GM12878 (cell line): ENCODE measurements at regions not wholly inside any gene's neighbourhood (a gene's known extent, or its start where the extent isn't known, plus 50 kb on each side); places are given as distances from the start of the nearest gene placed in this dataset.
"Not testable (repeated sequence)": the region's sequence is repeated elsewhere in the genome, so short reads cannot be mapped to it uniquely, and the experiment has no call there.

Experiments
- EP300 ChIP-seq, 2 experiments: fragments of 150-350 bp in 1 of 2; IDR thresholded peaks; 2 replicates each; pipeline ENCODE4 v1.6.1; 2011 to 2012; ENCODE audit warnings: low read depth in 2 of 2, low read length in 2 of 2, borderline replicate concordance in 1 of 2, improper control_type of control experiment in 1 of 2, inconsistent platforms in 1 of 2; ENCODE audit not compliant: control insufficient read depth in 1 of 2
- ESRRA ChIP-seq: IDR thresholded peaks from 2 replicates; pipeline ENCODE4 v1.6.1; 2012; ENCODE audit warnings: mild to moderate bottlenecking, low read length, improper control_type of control experiment
- HCFC1 ChIP-seq: fragments of 150-350 bp; IDR thresholded peaks from 2 replicates; pipeline ENCODE4 v1.6.1; 2014; ENCODE audit warnings: low read length
- POLR2A ChIP-seq: IDR thresholded peaks from 2 replicates; pipeline ENCODE4 v1.6.1; 2011; ENCODE audit warnings: low read depth, mild to moderate bottlenecking, low read length
- RAD21 ChIP-seq: IDR thresholded peaks from 2 replicates; pipeline ENCODE4 v1.6.1; 2011; ENCODE audit warnings: mild to moderate bottlenecking, low read depth, low read length, moderate library complexity; ENCODE audit not compliant: insufficient read depth
- TCF7 ChIP-seq: IDR thresholded peaks from 2 replicates; pipeline ENCODE4 v1.6.1; 2014; ENCODE audit warnings: antibody characterized with exemption, borderline replicate concordance
- ZNF274 ChIP-seq: IDR thresholded peaks from one replicate; pipeline ENCODE4 v1.8.0; 2011; ENCODE audit not compliant: insufficient read length, insufficient read depth
- TF ChIP-seq, protein P1 (sequence below), 3 experiments: IDR thresholded peaks in 2 of 3; conservative IDR thresholded peaks in 1 of 3; 2 replicates each; pipeline ENCODE4 v1.5.1; 2011; ENCODE audit warnings: low read depth in 3 of 3, low read length in 3 of 3, mild to moderate bottlenecking in 3 of 3, control low read depth in 2 of 3, moderate library complexity in 2 of 3, inconsistent platforms in 1 of 3, mixed read lengths in 1 of 3; ENCODE audit not compliant: control insufficient read depth in 2 of 3, insufficient read depth in 1 of 3; ENCODE audit errors: extremely low read depth in 1 of 3

DNA sequence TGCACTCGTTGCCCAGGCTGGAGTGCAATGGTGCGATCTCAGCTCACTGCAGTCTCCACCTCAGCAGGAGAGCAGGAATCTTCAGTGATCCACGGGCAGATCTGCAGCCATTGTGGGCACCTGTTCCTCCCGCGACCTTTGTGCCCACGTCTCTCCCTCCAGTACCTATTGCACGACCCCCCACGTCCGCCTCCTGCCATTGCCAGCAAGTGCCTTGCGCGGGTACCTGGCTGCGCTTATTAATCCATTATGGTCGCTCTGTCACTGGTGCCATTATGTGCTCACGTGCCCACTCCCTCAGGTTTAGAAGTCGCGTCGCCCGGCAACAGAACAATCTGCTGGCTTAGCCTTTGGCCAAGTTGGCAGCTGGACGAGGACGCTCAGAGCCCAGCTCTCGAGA is 146.2 kb upstream of the C1QTNF3 start:
- TF ChIP-seq POLR2A; TCF7; ZNF274; RAD21; HCFC1; ESRRA; EP300 (IDR thresholded peaks at IDR 0.05; ENCODE audit: borderline replicate concordance in 1 of 2, control insufficient read depth in 1 of 2, low read depth in 2 of 2, low read length in 2 of 2): not testable (repeated sequence)
- TF ChIP-seq, protein P1, sequence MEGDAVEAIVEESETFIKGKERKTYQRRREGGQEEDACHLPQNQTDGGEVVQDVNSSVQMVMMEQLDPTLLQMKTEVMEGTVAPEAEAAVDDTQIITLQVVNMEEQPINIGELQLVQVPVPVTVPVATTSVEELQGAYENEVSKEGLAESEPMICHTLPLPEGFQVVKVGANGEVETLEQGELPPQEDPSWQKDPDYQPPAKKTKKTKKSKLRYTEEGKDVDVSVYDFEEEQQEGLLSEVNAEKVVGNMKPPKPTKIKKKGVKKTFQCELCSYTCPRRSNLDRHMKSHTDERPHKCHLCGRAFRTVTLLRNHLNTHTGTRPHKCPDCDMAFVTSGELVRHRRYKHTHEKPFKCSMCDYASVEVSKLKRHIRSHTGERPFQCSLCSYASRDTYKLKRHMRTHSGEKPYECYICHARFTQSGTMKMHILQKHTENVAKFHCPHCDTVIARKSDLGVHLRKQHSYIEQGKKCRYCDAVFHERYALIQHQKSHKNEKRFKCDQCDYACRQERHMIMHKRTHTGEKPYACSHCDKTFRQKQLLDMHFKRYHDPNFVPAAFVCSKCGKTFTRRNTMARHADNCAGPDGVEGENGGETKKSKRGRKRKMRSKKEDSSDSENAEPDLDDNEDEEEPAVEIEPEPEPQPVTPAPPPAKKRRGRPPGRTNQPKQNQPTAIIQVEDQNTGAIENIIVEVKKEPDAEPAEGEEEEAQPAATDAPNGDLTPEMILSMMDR (IDR thresholded peaks at IDR 0.05 in 2 of 3, conservative IDR thresholded peaks at IDR 0.05 in 1 of 3; ENCODE audit: control insufficient read depth in 2 of 3, extremely low read depth in 1 of 3, insufficient read depth in 1 of 3, low read depth in 3 of 3, low read length in 3 of 3), result not testable (repeated sequence)
